Mucosa of rectum (tissue), 2 donors: ENCODE measurements at regions not wholly inside any gene's neighbourhood (a gene's known extent, or its start where the extent isn't known, plus 50 kb on each side); places are given as distances from the start of the nearest gene placed in this dataset.
"Not testable (repeated sequence)": the region's sequence is repeated elsewhere in the genome, so short reads cannot be mapped to it uniquely, and the experiment has no call there.

Experiments
- H3K27ac ChIP-seq, 2 donors: one replicate each; pipeline ENCODE4 v1.7.0; 2013; ENCODE audit warnings: inconsistent platforms in 2 of 2, low read depth in 2 of 2, low read length in 2 of 2
- H3K27me3 ChIP-seq, 2 donors: one replicate each; pipeline ENCODE4 v1.7.0; 2013; ENCODE audit warnings: low read length in 2 of 2; ENCODE audit not compliant: control insufficient read depth in 2 of 2, insufficient read depth in 2 of 2
- H3K36me3 ChIP-seq, 2 donors: one replicate each; pipeline ENCODE4 v1.7.0; 2013; ENCODE audit warnings: low read length in 2 of 2; ENCODE audit not compliant: control insufficient read depth in 2 of 2, insufficient read depth in 2 of 2
- H3K4me1 ChIP-seq, 2 donors: one replicate each; pipeline ENCODE4 v1.7.0; 2013; ENCODE audit warnings: low read length in 2 of 2, mild to moderate bottlenecking in 1 of 2; ENCODE audit not compliant: control insufficient read depth in 2 of 2, insufficient read depth in 2 of 2
- H3K4me3 ChIP-seq, 2 donors: one replicate each; pipeline ENCODE4 v1.7.0; 2013; ENCODE audit warnings: low read length in 2 of 2
- H3K9ac ChIP-seq, 2 donors: one replicate each; pipeline ENCODE4 v1.7.0; 2013; ENCODE audit warnings: low read length in 2 of 2, low read depth in 1 of 2, mild to moderate bottlenecking in 1 of 2
- H3K9me3 ChIP-seq, 2 donors: one replicate each; pipeline ENCODE4 v1.7.0; 2013; ENCODE audit warnings: low read length in 2 of 2; ENCODE audit not compliant: control insufficient read depth in 2 of 2
- donor health status: healthy.
- donor health status: Normal muscosa, but diverticular disease.

GRCh38 chr5:154702477-154702876 lies 52.7 kb upstream of the LARP1 start:
- H3K36me3 ChIP-seq: no peaks in the 10 kb centered on the region
- no peaks in the 10 kb centered on the region for H3K4me1 ChIP-seq
- no peak overlapping the region for H3K9ac ChIP-seq
- H3K4me3 ChIP-seq: no peak overlapping the region
- no peaks in the 10 kb centered on the region for H3K27me3 ChIP-seq
- no peak overlapping the region for H3K27ac ChIP-seq
- no peaks in the 10 kb centered on the region for H3K9me3 ChIP-seq

- not testable (repeated sequence) for H3K4me3 ChIP-seq, H3K27ac ChIP-seq
Observed at GRCh38 chr5:154701725-154702124, 53.5 kb upstream of the LARP1 start.

GRCh38 chr5:154701181-154701580 lies 54.0 kb upstream of the LARP1 start:
- no peak overlapping the region for H3K4me3 ChIP-seq
- H3K36me3 ChIP-seq: no peaks in the 10 kb centered on the region
- no peaks in the 10 kb centered on the region for H3K4me1 ChIP-seq
- H3K27ac ChIP-seq: no peak overlapping the region
- H3K9ac ChIP-seq: no peak overlapping the region
- no peaks in the 10 kb centered on the region for H3K27me3 ChIP-seq
- H3K9me3 ChIP-seq: no peaks in the 10 kb centered on the region

More at GRCh38 chr5:154701725-154702124, 53.5 kb upstream of the LARP1 start:
- H3K27me3 ChIP-seq, H3K9ac ChIP-seq, H3K36me3 ChIP-seq, H3K9me3 ChIP-seq, H3K4me1 ChIP-seq: not testable (repeated sequence)

DNA sequence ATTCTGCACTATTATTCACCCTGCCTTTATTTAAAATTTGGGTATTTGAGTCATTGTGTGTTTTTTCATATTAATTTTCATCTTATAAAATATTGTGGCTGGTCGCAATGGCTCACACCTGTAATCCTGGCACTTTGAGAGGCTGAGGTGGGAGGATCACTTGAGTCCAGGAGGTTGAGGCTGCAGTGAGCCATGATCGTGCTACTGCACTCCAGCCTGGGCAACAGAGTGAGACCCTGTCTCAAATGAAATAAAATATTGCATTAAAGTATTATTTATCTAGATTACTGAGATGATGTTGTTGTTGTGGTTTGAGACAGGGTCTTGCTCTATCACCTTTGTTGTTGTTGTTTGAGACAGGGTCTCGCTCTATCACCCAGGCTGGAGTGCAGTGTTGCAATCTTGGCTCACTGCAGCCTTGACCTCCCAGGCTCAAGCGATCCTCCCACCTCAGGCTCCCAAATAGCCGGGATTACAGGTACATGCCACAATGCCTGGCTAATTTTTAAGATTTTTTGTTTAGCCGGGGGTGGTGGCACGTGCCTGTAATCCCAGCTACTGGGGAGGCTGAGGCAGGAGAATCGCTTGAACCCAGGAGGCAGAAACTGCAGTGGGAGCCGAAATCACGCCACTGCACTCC lies 54.8 kb upstream of the LARP1 start:
- not testable (repeated sequence) for H3K36me3 ChIP-seq, H3K27me3 ChIP-seq, H3K9ac ChIP-seq, H3K4me1 ChIP-seq, H3K27ac ChIP-seq, H3K9me3 ChIP-seq, H3K4me3 ChIP-seq

- Histone ChIP-seq H3K4me1 (no peaks in the 10 kb centered on the region), H3K9ac (no peak overlapping the region), H3K4me3 (no peak overlapping the region), H3K27ac (no peak overlapping the region), H3K27me3 (no peaks in the 10 kb centered on the region), H3K9me3 (no peaks in the 10 kb centered on the region), H3K36me3 (no peaks in the 10 kb centered on the region)
Observed at GRCh38 chr5:154698763-154699162, 56.4 kb upstream of the LARP1 start.

DNA sequence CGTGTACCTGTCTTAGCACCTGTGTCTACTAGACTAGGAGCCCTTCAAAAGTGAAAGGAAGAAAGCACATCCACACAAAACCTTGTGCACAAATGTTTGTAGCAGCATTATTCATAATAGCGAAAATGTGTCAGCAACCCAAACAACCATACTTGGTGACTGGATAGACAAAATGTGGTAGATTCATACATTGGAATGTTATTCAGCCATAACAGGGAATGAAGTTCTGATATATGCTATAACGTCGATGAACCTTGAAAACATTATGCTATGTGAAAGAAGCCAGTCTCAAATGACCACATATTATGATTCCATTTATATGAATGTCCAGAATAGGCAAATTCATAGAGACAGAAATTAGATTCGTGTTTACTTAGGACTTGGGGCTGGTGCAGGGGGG lies 57.8 kb upstream of the LARP1 start:
- H3K4me3 ChIP-seq: no peak overlapping the region
- no peaks in the 10 kb centered on the region for H3K9me3 ChIP-seq
- H3K9ac ChIP-seq: no peak overlapping the region
- no peaks in the 10 kb centered on the region for H3K27me3 ChIP-seq
- H3K36me3 ChIP-seq: no peaks in the 10 kb centered on the region
- no peaks in the 10 kb centered on the region for H3K4me1 ChIP-seq
- no peak overlapping the region for H3K27ac ChIP-seq

- Histone ChIP-seq H3K27me3 (no peaks in the 10 kb centered on the region), H3K4me3 (no peak overlapping the region), H3K27ac (no peak overlapping the region), H3K36me3 (no peaks in the 10 kb centered on the region), H3K9ac (no peak overlapping the region), H3K4me1 (no peaks in the 10 kb centered on the region), H3K9me3 (no peaks in the 10 kb centered on the region)
Observed at GRCh38 chr5:154696891-154697290, 58.3 kb upstream of the LARP1 start.

DNA sequence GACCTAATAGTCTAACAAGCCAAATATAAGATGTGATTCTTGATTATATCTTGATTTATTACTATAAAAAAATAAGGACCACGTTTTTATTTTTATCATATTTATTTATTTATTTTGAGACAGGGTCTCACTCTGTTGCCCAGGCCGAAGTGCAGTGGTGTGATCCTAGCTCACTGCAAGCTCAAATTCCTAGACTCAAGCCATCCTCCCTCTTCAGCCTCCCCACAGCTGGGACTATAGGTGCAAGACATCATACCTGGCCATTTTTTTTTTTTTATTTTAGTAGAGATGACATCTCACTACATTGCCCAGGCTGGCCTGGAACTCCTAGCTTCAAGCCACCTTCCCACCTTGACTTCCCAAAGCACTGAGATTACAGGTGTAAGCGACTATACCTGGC lies 61.0 kb upstream of the LARP1 start:
- H3K27me3 ChIP-seq: no peaks in the 10 kb centered on the region
- no peaks in the 10 kb centered on the region for H3K4me1 ChIP-seq
- no peaks in the 10 kb centered on the region for H3K9me3 ChIP-seq
- no peak overlapping the region for H3K27ac ChIP-seq
- no peak overlapping the region for H3K9ac ChIP-seq
- no peaks in the 10 kb centered on the region for H3K36me3 ChIP-seq
- H3K4me3 ChIP-seq: no peak overlapping the region

DNA sequence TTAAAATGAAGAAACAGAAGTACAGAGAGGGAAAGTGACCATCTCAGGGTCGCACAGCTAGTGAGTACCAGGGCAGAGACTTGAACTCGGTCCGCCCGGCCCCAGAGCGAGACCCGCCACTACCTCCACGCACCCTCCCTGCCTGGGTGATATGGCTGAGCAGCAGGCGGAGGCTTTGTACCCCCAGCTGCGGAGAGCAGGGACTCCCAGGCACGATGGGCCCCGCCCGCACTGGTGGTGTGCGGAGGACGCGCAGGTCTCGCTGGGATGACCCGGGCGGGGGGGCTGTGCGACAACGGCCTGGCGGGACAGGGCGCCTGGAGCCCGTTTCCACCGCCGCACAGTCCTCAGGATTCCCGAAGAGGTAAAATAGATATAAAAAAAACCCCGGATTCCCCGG lies 64.7 kb upstream of the LARP1 start:
- H3K9me3 ChIP-seq: no peaks in the 10 kb centered on the region
- no peaks in the 10 kb centered on the region for H3K36me3 ChIP-seq
- H3K4me1 ChIP-seq: no peaks in the 10 kb centered on the region
- no peak overlapping the region for H3K9ac ChIP-seq
- no peaks in the 10 kb centered on the region for H3K27me3 ChIP-seq
- H3K4me3 ChIP-seq: no peak overlapping the region
- H3K27ac ChIP-seq: no peak overlapping the region

DNA sequence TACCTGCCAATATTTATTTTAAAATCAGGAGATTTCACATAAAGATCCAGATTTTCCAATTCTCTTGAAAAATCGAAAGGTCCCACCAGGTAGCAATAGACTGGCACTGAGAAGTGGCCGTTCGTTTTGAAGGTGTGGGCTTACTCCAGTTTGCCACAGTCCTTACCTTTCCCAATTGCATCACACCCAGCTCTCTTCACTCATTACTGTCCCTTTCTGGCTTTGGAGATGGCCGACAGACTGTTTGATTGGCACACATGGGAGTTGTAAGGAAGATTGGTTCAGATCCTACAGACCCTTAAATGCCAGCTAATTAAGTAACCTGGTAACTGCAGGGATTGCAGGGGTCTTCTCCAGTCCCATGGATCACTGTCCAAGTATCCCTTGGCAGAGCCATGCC lies 68.7 kb upstream of the LARP1 start:
- Histone ChIP-seq H3K4me3 (no peak overlapping the region), H3K27me3 (no peaks in the 10 kb centered on the region), H3K4me1 (peaks cover 0 to 6% of the 10 kb centered on the region in 2 donors), H3K36me3 (no peaks in the 10 kb centered on the region), H3K9me3 (no peaks in the 10 kb centered on the region), H3K9ac (no peak overlapping the region), H3K27ac (no peak overlapping the region)
